HG03442 (cell line): ENCODE measurements at regions not wholly inside any gene's neighbourhood (a gene's known extent, or its start where the extent isn't known, plus 50 kb on each side); places are given as distances from the start of the nearest gene placed in this dataset.
"Not testable (repeated sequence)": the region's sequence is repeated elsewhere in the genome, so short reads cannot be mapped to it uniquely, and the experiment has no call there.

Experiments used
- ATAC-seq: cut with Tn5 transposase; IDR thresholded peaks from one replicate; pipeline ENCODE4 v1.9.1; 2021; ENCODE audit warnings: mild to moderate bottlenecking, moderate library complexity; ENCODE audit not compliant: unreplicated experiment

GRCh38 chr3:174442302-174442682 lies 416.8 kb upstream of the NAALADL2 start:
- ATAC-seq = no peak

GRCh38 chr3:174444391-174444790 lies 414.7 kb upstream of the NAALADL2 start:
- ATAC-seq = no peak

- no peak for ATAC-seq
Measured at GRCh38 chr3:174457758-174458157, 401.4 kb upstream of the NAALADL2 start.

- no peak for ATAC-seq
Measured at GRCh38 chr3:174460831-174461230, 398.3 kb upstream of the NAALADL2 start.

GRCh38 chr3:174462916-174463315 lies 396.2 kb upstream of the NAALADL2 start:
- ATAC-seq = no peak

GRCh38 chr3:174465177-174465576 lies 394.0 kb upstream of the NAALADL2 start:
- no peak for ATAC-seq

- ATAC-seq = no peak
Measured at GRCh38 chr3:174466471-174467054, 392.6 kb upstream of the NAALADL2 start.

GRCh38 chr3:174477491-174477890 lies 381.6 kb upstream of the NAALADL2 start:
- ATAC-seq = no peak

GRCh38 chr3:174480767-174481166 lies 378.4 kb upstream of the NAALADL2 start:
- ATAC-seq = no peak

- ATAC-seq = no peak
Measured at GRCh38 chr3:174482541-174482940, 376.6 kb upstream of the NAALADL2 start.

- ATAC-seq = no peak
Measured at GRCh38 chr3:174483254-174483653, 375.9 kb upstream of the NAALADL2 start.

- not testable (repeated sequence) for ATAC-seq
Measured at GRCh38 chr3:174483856-174484255, 375.3 kb upstream of the NAALADL2 start.

GRCh38 chr3:174488527-174488926 lies 370.6 kb upstream of the NAALADL2 start:
- ATAC-seq = no peak

GRCh38 chr3:174495311-174495710 lies 363.8 kb upstream of the NAALADL2 start:
- no peak for ATAC-seq

- no peak for ATAC-seq
Measured at GRCh38 chr3:174495928-174496327, 363.2 kb upstream of the NAALADL2 start.

GRCh38 chr3:174498638-174499037 lies 360.5 kb upstream of the NAALADL2 start:
- ATAC-seq = no peak

GRCh38 chr3:174505266-174505665 lies 353.9 kb upstream of the NAALADL2 start:
- ATAC-seq = no peak

- no peak for ATAC-seq
Measured at GRCh38 chr3:174524203-174524602, 334.9 kb upstream of the NAALADL2 start.

GRCh38 chr3:174529298-174529697 lies 329.8 kb upstream of the NAALADL2 start:
- ATAC-seq = no peak

- ATAC-seq = no peak
Measured at GRCh38 chr3:174531262-174531982, 327.7 kb upstream of the NAALADL2 start.

- no peak for ATAC-seq
Measured at GRCh38 chr3:174532216-174532615, 326.9 kb upstream of the NAALADL2 start.

GRCh38 chr3:174532776-174533175 lies 326.4 kb upstream of the NAALADL2 start:
- ATAC-seq = no peak

GRCh38 chr3:174533286-174533685 lies 325.8 kb upstream of the NAALADL2 start:
- ATAC-seq = no peak
